Suprapubic skin (tissue), 4 donors: ENCODE measurements at regions not wholly inside any gene's neighbourhood (a gene's known extent, or its start where the extent isn't known, plus 50 kb on each side); places are given as distances from the start of the nearest gene placed in this dataset.
"Not testable (repeated sequence)": the region's sequence is repeated elsewhere in the genome, so short reads cannot be mapped to it uniquely, and the experiment has no call there.

Experiments used
- DNase-seq, 2 donors: peaks; one replicate each; pipeline ENCODE4 v3.0.0-alpha.2; 2019; ENCODE audit warnings: low spot score in 2 of 2
- H3K27ac ChIP-seq: fragments of 200-600 bp; sonication (generic); one replicate; pipeline ENCODE4 v1.5.1; 2019
- H3K27me3 ChIP-seq: fragments of 200-600 bp; sonication (generic); one replicate; pipeline ENCODE4 v1.5.1; 2019
- H3K36me3 ChIP-seq: fragments of 200-600 bp; sonication (generic); one replicate; pipeline ENCODE4 v1.5.1; 2019
- H3K4me1 ChIP-seq: fragments of 200-600 bp; sonication (generic); one replicate; pipeline ENCODE4 v1.5.1; 2019
- H3K4me3 ChIP-seq: fragments of 200-600 bp; sonication (generic); one replicate; pipeline ENCODE4 v1.5.1; 2019; ENCODE audit warnings: mild to moderate bottlenecking
- H3K9me3 ChIP-seq: fragments of 200-600 bp; sonication (generic); one replicate; pipeline ENCODE4 v1.5.1; 2019
- CTCF ChIP-seq, 2 donors: fragments of 200-600 bp in 1 of 2; fragments of 450-650 bp in 1 of 2; sonication (generic) in 1 of 2; IDR thresholded peaks; one replicate each; pipeline ENCODE4 v1.5.1; 2016 to 2019; ENCODE audit warnings: antibody characterized with exemption in 2 of 2, mild to moderate bottlenecking in 1 of 2, moderate library complexity in 1 of 2
- EP300 ChIP-seq: sonication (generic); formaldehyde crosslinking; IDR thresholded peaks from one replicate; pipeline ENCODE4 v1.6.1; 2017; ENCODE audit warnings: antibody characterized with exemption
- POLR2A ChIP-seq, 2 donors: fragments of 450-650 bp; IDR thresholded peaks; one replicate each; pipeline ENCODE4 v1.6.1; 2017; ENCODE audit warnings: antibody characterized with exemption in 2 of 2, mild to moderate bottlenecking in 2 of 2, moderate library complexity in 2 of 2
- POLR2AphosphoS5 ChIP-seq, 3 donors: sonication (generic); formaldehyde crosslinking; IDR thresholded peaks; one replicate each; pipeline ENCODE4 v1.6.1; 2017; ENCODE audit warnings: antibody characterized with exemption in 3 of 3
- WGBS: methylation state at CpG from one replicate; pipeline ENCODE4 v1.1.5; 2018; 5-methylcytosine and 5-hydroxymethylcytosine counted together

GRCh38 chr12:5272018-5272785 lies 159.7 kb upstream of the NTF3 start:
- H3K4me3 ChIP-seq = no peak overlapping the region
- H3K4me1 ChIP-seq = no peaks in the 10 kb centered on the region
- 76% methylated on average over 6 of the region's 6 CpGs for WGBS
- no peak for TF ChIP-seq EP300
- H3K9me3 ChIP-seq = no peaks in the 10 kb centered on the region
- no peaks in the 10 kb centered on the region for H3K36me3 ChIP-seq
- peaks cover 6% of the 10 kb centered on the region for H3K27me3 ChIP-seq
- DNase-seq = no peak
- H3K27ac ChIP-seq = no peak overlapping the region

GRCh38 chr12:5273709-5274108 lies 158.2 kb upstream of the NTF3 start:
- no peak overlapping the region for H3K27ac ChIP-seq
- no peaks in the 10 kb centered on the region for H3K4me1 ChIP-seq
- DNase-seq = no peak
- no peak overlapping the region for H3K4me3 ChIP-seq
- 85% methylated on average over 8 of the region's 8 CpGs for WGBS
- H3K36me3 ChIP-seq = no peaks in the 10 kb centered on the region
- TF ChIP-seq EP300 = no peak
- H3K27me3 ChIP-seq = peaks cover 18% of the 10 kb centered on the region
- no peaks in the 10 kb centered on the region for H3K9me3 ChIP-seq

GRCh38 chr12:5276327-5276880 lies 155.5 kb upstream of the NTF3 start:
- no peak for DNase-seq
- H3K27me3 ChIP-seq = peaks cover 15% of the 10 kb centered on the region
- WGBS = 67% methylated on average over 4 of the region's 4 CpGs
- no peaks in the 10 kb centered on the region for H3K4me1 ChIP-seq
- no peak overlapping the region for H3K4me3 ChIP-seq
- H3K9me3 ChIP-seq = no peaks in the 10 kb centered on the region
- H3K27ac ChIP-seq = no peak overlapping the region
- H3K36me3 ChIP-seq = no peaks in the 10 kb centered on the region
- TF ChIP-seq POLR2AphosphoS5 (IDR thresholded peaks at IDR 0.05) = no peak
- no peak for TF ChIP-seq EP300
- no peak for TF ChIP-seq CTCF (IDR thresholded peaks at IDR 0.05)
- no peak for TF ChIP-seq POLR2A (IDR thresholded peaks at IDR 0.05)

DNA sequence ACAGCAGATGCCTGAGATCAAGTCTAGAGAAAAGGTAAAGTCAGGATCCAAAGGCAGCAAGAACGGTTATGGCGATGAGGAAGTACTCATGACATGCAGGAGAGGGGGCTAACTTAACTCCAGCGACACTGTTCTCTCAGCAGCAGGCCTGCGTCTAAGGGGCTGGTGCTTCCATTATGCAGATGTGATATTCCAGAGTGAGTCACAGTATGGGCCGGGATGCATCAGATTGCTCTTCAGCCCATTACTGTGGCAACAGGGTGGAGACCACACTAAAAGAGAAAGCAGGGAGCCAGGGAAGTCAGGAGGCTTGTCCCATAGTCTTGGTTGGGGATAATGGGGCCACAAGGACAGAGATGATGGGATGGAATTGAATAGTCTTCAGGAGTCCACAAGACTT lies 151.8 kb upstream of the NTF3 start:
- no peaks in the 10 kb centered on the region for H3K4me1 ChIP-seq
- no peaks in the 10 kb centered on the region for H3K36me3 ChIP-seq
- 65% methylated on average over 5 of the region's 5 CpGs for WGBS
- TF ChIP-seq POLR2AphosphoS5 (IDR thresholded peaks at IDR 0.05) (no peak), CTCF (IDR thresholded peaks at IDR 0.05) (no peak), POLR2A (IDR thresholded peaks at IDR 0.05) (no peak), EP300 (no peak)
- no peak for DNase-seq
- H3K4me3 ChIP-seq = no peak overlapping the region
- no peak overlapping the region for H3K27ac ChIP-seq
- H3K27me3 ChIP-seq = peaks cover 15% of the 10 kb centered on the region
- no peaks in the 10 kb centered on the region for H3K9me3 ChIP-seq

DNA sequence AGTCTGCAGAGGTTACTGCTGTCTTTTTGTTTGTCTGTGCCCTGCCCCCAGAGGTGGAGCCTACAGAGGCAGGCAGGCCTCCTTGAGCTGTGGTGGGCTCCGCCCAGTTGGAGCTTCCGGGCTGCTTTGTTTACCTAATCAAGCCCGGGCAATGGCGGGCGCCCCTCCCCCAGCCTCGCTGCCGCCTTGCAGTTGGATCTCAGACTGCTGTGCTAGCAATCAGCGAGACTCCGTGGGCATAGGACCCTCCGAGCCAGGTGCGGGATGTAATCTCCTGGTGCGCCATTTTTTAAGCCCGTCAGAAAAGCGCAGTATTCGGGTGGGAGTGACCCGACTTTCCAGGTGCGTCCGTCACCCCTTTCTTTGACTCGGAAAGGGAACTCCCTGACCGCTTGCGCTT lies 141.5 kb upstream of the NTF3 start:
- H3K27ac ChIP-seq, H3K27me3 ChIP-seq, H3K9me3 ChIP-seq, DNase-seq, H3K36me3 ChIP-seq, H3K4me3 ChIP-seq, H3K4me1 ChIP-seq: not testable (repeated sequence)
- whole genome bisulfite sequencing = 93% methylated on average over 10 of the region's 21 CpGs

- no peak for DNase-seq
- WGBS = 76% methylated on average over 5 of the region's 5 CpGs
- Histone ChIP-seq H3K36me3 (no peaks in the 10 kb centered on the region), H3K27ac (no peak overlapping the region), H3K27me3 (no peaks in the 10 kb centered on the region), H3K4me1 (no peaks in the 10 kb centered on the region), H3K9me3 (no peaks in the 10 kb centered on the region), H3K4me3 (no peak overlapping the region)
- TF ChIP-seq POLR2A (IDR thresholded peaks at IDR 0.05) (no peak), POLR2AphosphoS5 (IDR thresholded peaks at IDR 0.05) (no peak), EP300 (no peak), CTCF (IDR thresholded peaks at IDR 0.05) (no peak)
Measured at GRCh38 chr12:5292651-5293050, 139.3 kb upstream of the NTF3 start.

GRCh38 chr12:5293773-5294172 lies 138.1 kb upstream of the NTF3 start:
- Histone ChIP-seq H3K9me3 (no peaks in the 10 kb centered on the region), H3K27me3 (peaks cover 4% of the 10 kb centered on the region), H3K4me3 (no peak overlapping the region), H3K4me1 (no peaks in the 10 kb centered on the region), H3K36me3 (no peaks in the 10 kb centered on the region), H3K27ac (no peak overlapping the region)
- TF ChIP-seq EP300 (no peak), POLR2AphosphoS5 (IDR thresholded peaks at IDR 0.05) (no peak), CTCF (IDR thresholded peaks at IDR 0.05) (no peak), POLR2A (IDR thresholded peaks at IDR 0.05) (no peak)
- DNase-seq = no peak
- WGBS = 51% methylated on average over 2 of the region's 2 CpGs
